A549 (cell line): ENCODE measurements at regions not wholly inside any gene's neighbourhood (a gene's known extent, or its start where the extent isn't known, plus 50 kb on each side); places are given as distances from the start of the nearest gene placed in this dataset.
"Not testable (repeated sequence)": the region's sequence is repeated elsewhere in the genome, so short reads cannot be mapped to it uniquely, and the experiment has no call there.

ENCODE experiments used
- ATAC-seq, 2 experiments: fragments of 200-7000 bp in 1 of 2; fragments of >200 bp in 1 of 2; cut with Nextera tagmentation in 1 of 2; cut with Tn5 transposase in 1 of 2; 3 replicates each; pipeline versions ENCODE4 v1.8.0 to v1.9.1; 2018 to 2020; ENCODE audit warnings: mild to moderate bottlenecking in 1 of 2, moderate library complexity in 1 of 2
- CTCF ChIA-PET: fragments of 300-600 bp; sonication (Branson Sonifier 250); formaldehyde crosslinking; extraction: SDS; loops from one replicate; lab custom pipeline; 2021; ENCODE audit warnings: antibody characterized with exemption, inconsistent platforms; lab: Yijun Ruan, JAX
- POLR2A ChIA-PET: fragments of 350-600 bp; formaldehyde crosslinking; extraction: SDS; loops from one replicate; lab custom pipeline; 2021; ENCODE audit warnings: antibody characterized with exemption, inconsistent platforms; lab: Yijun Ruan, JAX
- DNase-seq, 2 experiments: peaks; one replicate each; pipeline versions ENCODE4 v3.0.0 to v3.0.0-alpha.2; 2011 to 2016; ENCODE audit warnings: low read depth in 1 of 2, low spot score in 1 of 2
- FAIRE-seq: peaks from 2 replicates; lab custom pipeline; 2011; peaks lifted over from hg19 to GRCh38; lab: Jason Lieb, UNC
- H3K27ac ChIP-seq, 2 experiments: fragments of >200 bp; sonication (Bioruptor Twin); formaldehyde crosslinking; 3 replicates each; pipeline ENCODE4 v1.5.1; 2016 to 2017
- H3K4me1 ChIP-seq: fragments of >200 bp; sonication (Bioruptor Twin); formaldehyde crosslinking; 3 replicates; pipeline ENCODE4 v1.6.1; 2016
- H3K4me2 ChIP-seq: fragments of >200 bp; sonication (Bioruptor Twin); formaldehyde crosslinking; 3 replicates; pipeline ENCODE4 v1.6.1; 2016
- H3K4me3 ChIP-seq: fragments of >200 bp; sonication (Bioruptor Twin); formaldehyde crosslinking; 3 replicates; pipeline ENCODE4 v1.5.1; 2016
- H3K9me3 ChIP-seq: fragments of >200 bp; sonication (Bioruptor Twin); formaldehyde crosslinking; 3 replicates; pipeline ENCODE4 v1.6.1; 2016
- BHLHE40 ChIP-seq: IDR thresholded peaks from 2 replicates; pipeline ENCODE4 v1.6.1; 2012; ENCODE audit warnings: low read depth, low read length, inconsistent platforms
- CBX8 ChIP-seq: fragments of 200-600 bp; sonication (generic); IDR thresholded peaks from 2 replicates; pipeline ENCODE4 v1.6.1; 2016
- CEBPB ChIP-seq, 2 experiments: fragments of >200 bp in 1 of 2; sonication (Bioruptor Twin) in 1 of 2; formaldehyde crosslinking in 1 of 2; IDR thresholded peaks; 2 replicates each; pipeline ENCODE4 v1.6.1; 2012 to 2016
- EP300 ChIP-seq, 2 experiments: fragments of >200 bp; sonication (Bioruptor Twin); formaldehyde crosslinking; IDR thresholded peaks; 2 replicates in 1 of 2; 3 replicates in 1 of 2; pipeline ENCODE4 v1.6.1; 2016 to 2017
- FOSL2 ChIP-seq, 2 experiments: fragments of 450-650 bp in 1 of 2; fragments of >200 bp in 1 of 2; sonication (Bioruptor Twin) in 1 of 2; formaldehyde crosslinking; IDR thresholded peaks; 2 replicates each; pipeline versions ENCODE4 v1.5.0 to v1.6.1; 2016 to 2020; ENCODE audit warnings: mild to moderate bottlenecking in 1 of 2, moderate library complexity in 1 of 2
- GATA3 ChIP-seq: IDR thresholded peaks from 2 replicates; pipeline ENCODE4 v1.6.1; 2012; ENCODE audit warnings: borderline replicate concordance
- HES2 ChIP-seq: fragments of >200 bp; sonication (Bioruptor Twin); formaldehyde crosslinking; IDR thresholded peaks from 2 replicates; pipeline ENCODE4 v1.6.1; 2016
- HMGXB4 ChIP-seq: fragments of 250-450 bp; sonication (Bioruptor Pico); IDR thresholded peaks from 2 replicates; pipeline ENCODE4 v1.5.0; 2021; ENCODE audit warnings: mild to moderate bottlenecking, moderate library complexity, borderline replicate concordance
- HOXB5 ChIP-seq: fragments of 250-450 bp; sonication (Bioruptor Pico); IDR thresholded peaks from 2 replicates; pipeline ENCODE4 v1.5.0; 2020; ENCODE audit warnings: mild to moderate bottlenecking, moderate library complexity
- JUN ChIP-seq, 2 experiments: fragments of >200 bp; sonication (Bioruptor Twin); formaldehyde crosslinking; IDR thresholded peaks; 2 replicates in 1 of 2; 3 replicates in 1 of 2; pipeline ENCODE4 v1.6.1; 2016 to 2017
- KDM5A ChIP-seq: fragments of 200-600 bp; sonication (generic); IDR thresholded peaks from 2 replicates; pipeline ENCODE4 v1.6.1; 2016; ENCODE audit warnings: antibody characterized with exemption, mild to moderate bottlenecking
- MAFK ChIP-seq: fragments of 450-650 bp; IDR thresholded peaks from 2 replicates; pipeline ENCODE4 v1.6.1; 2014; ENCODE audit not compliant: partially characterized antibody
- MAZ ChIP-seq: fragments of 150-350 bp; IDR thresholded peaks from 2 replicates; pipeline ENCODE4 v1.6.1; 2014; ENCODE audit warnings: antibody characterized with exemption, low read depth, low read length, borderline replicate concordance
- MYC ChIP-seq: IDR thresholded peaks from 2 replicates; pipeline ENCODE4 v1.6.1; 2012; ENCODE audit warnings: mild to moderate bottlenecking, inconsistent platforms, low read length, improper control_type of control experiment, borderline replicate concordance
- NR3C1 ChIP-seq: fragments of >200 bp; sonication (Bioruptor Twin); formaldehyde crosslinking; IDR thresholded peaks from 3 replicates; pipeline ENCODE4 v1.6.1; 2017
- PBX3 ChIP-seq: IDR thresholded peaks from 2 replicates; pipeline ENCODE4 v1.6.1; 2012
- POLR2A ChIP-seq: IDR thresholded peaks from 2 replicates; pipeline ENCODE4 v1.6.1; 2012; ENCODE audit warnings: mild to moderate bottlenecking, low read length
- RARB ChIP-seq: fragments of 250-450 bp; sonication (Bioruptor Pico); IDR thresholded peaks from 2 replicates; pipeline ENCODE4 v1.8.0; 2021; ENCODE audit warnings: mild to moderate bottlenecking, moderate library complexity
- SMC3 ChIP-seq: fragments of >200 bp; sonication (Bioruptor Twin); formaldehyde crosslinking; IDR thresholded peaks from 3 replicates; pipeline ENCODE4 v1.6.1; 2018; ENCODE audit warnings: inconsistent platforms
- SREBF2 ChIP-seq: fragments of 450-650 bp; IDR thresholded peaks from 2 replicates; pipeline ENCODE4 v1.6.1; 2014; ENCODE audit warnings: mild to moderate bottlenecking, moderate library complexity
- ZFP36 ChIP-seq: fragments of 450-650 bp; IDR thresholded peaks from 2 replicates; pipeline ENCODE4 v1.6.1; 2014; ENCODE audit warnings: borderline replicate concordance; ENCODE audit not compliant: partially characterized antibody
- ZNF302 ChIP-seq: fragments of 250-450 bp; sonication (Bioruptor Pico); IDR thresholded peaks from 2 replicates; pipeline ENCODE4 v1.9.0; 2021; ENCODE audit warnings: inconsistent platforms, mild to moderate bottlenecking, moderate library complexity
- WGBS: methylation state at CpG from one replicate; pipeline ENCODE4 v1.1.6; 2017; ENCODE audit errors: missing lambda C conversion rate; 5-methylcytosine and 5-hydroxymethylcytosine counted together

- TF ChIP-seq HES2 (peak; percentile 69), JUN (IDR thresholded peaks at IDR 0.05) (peak; percentile 48 to 66; a peak in 3 of 5 replicates), HMGXB4 (no peak), FOSL2 (IDR thresholded peaks at IDR 0.05) (no peak), FOSL2 (CRISPR knock-in tag; IDR thresholded peaks at IDR 0.05) (peak; percentile 53), MAFK (peak; percentile 84), SMC3 (peak; percentile 41; the same call in 1 of the 3 replicates), EP300 (IDR thresholded peaks at IDR 0.05) (peak; percentile 76 to 80; a peak in 3 of 5 replicates), BHLHE40 (no peak)
Measured at GRCh38 chr21:15210235-15210678, 145.5 kb upstream of the NRIP1 start (continued).

- FAIRE-seq = no peak
- POLR2A ChIA-PET = interaction anchor here (0.6 kb wide), 1 partner anchor 147 kb away, joined by 3 read pairs; the partner anchor contains the start of gene NRIP1
Measured at GRCh38 chr21:15211491-15212133, 146.8 kb upstream of the NRIP1 start.

GRCh38 chr21:15212206-15212605, 147.4 kb upstream of the NRIP1 start:
- TF ChIP-seq CEBPB (IDR thresholded peaks at IDR 0.05) = no peak
- no peak for TF ChIP-seq HOXB5 (CRISPR knock-in tag)
- no peak for TF ChIP-seq ZNF302 (CRISPR knock-in tag)
- no peak for TF ChIP-seq POLR2A
- TF ChIP-seq NR3C1 = no peak
- TF ChIP-seq PBX3 = no peak
- TF ChIP-seq ZFP36 = no peak
- no peak for TF ChIP-seq SREBF2
- TF ChIP-seq MAZ = no peak
- TF ChIP-seq RARB (CRISPR knock-in tag) = no peak
- TF ChIP-seq CBX8 = no peak
- no peak for TF ChIP-seq BHLHE40
- no peak for TF ChIP-seq KDM5A
- no peak for TF ChIP-seq HMGXB4
- POLR2A ChIA-PET = interaction anchor here (0.6 kb wide), 1 partner anchor 147 kb away, joined by 3 read pairs; the partner anchor contains the start of gene NRIP1
- FAIRE-seq (no peak), ATAC-seq (no peak), DNase-seq (no peak)
- CTCF ChIA-PET = interaction anchor here (0.6 kb wide), 1 partner anchor 17 kb away, joined by 4 read pairs; no protein-coding TSS in a partner anchor
- Histone ChIP-seq H3K27ac (peak overlapping the region; percentile 80 to 82; a peak in 5 of 6 replicates), H3K4me1 (peaks cover 41% of the 10 kb centered on the region), H3K9me3 (no peaks in the 10 kb centered on the region), H3K4me3 (no peak overlapping the region), H3K4me2 (peak overlapping the region; percentile 71)
- 68% methylated on average over 2 of the region's 2 CpGs for WGBS

More at GRCh38 chr21:15211491-15212133, 146.8 kb upstream of the NRIP1 start:
- Histone ChIP-seq H3K4me3 (no peak overlapping the region), H3K27ac (peak overlapping the region; percentile 80 to 82), H3K4me2 (peak overlapping the region; percentile 71), H3K9me3 (no peaks in the 10 kb centered on the region), H3K4me1 (peaks cover 41% of the 10 kb centered on the region)
- CTCF ChIA-PET = no interaction called here
- peak in 1 of 2 experiments; percentile 41; a peak in 1 of 5 replicates for TF ChIP-seq EP300 (IDR thresholded peaks at IDR 0.05)
- TF ChIP-seq GATA3 = peak; percentile 27; the same call in 1 of the 2 replicates
- no peak for TF ChIP-seq MYC
- TF ChIP-seq CEBPB (IDR thresholded peaks at IDR 0.05) = peak in 1 of 2 experiments; percentile 59; a peak in 2 of 4 replicates
- ATAC-seq = peak in 1 of 2 experiments; percentile 50; a peak in 3 of 6 replicates
- DNase-seq = peak in 1 of 2 experiments; percentile 54
- WGBS = 20% methylated on average over 5 of the region's 5 CpGs

- CTCF ChIA-PET, FAIRE-seq, H3K4me2 ChIP-seq, DNase-seq, ATAC-seq, H3K27ac ChIP-seq, POLR2A ChIA-PET, H3K4me3 ChIP-seq, H3K9me3 ChIP-seq: not testable (repeated sequence)
- peaks cover 33% of the 10 kb centered on the region for H3K4me1 ChIP-seq
- WGBS = no CpG with 5 or more reads among the region's 23 CpGs
Measured at GRCh38 chr21:15218476-15218875, 153.7 kb upstream of the NRIP1 start.
